OCI-LY3 (cell line): ENCODE measurements at regions not wholly inside any gene's neighbourhood (a gene's known extent, or its start where the extent isn't known, plus 50 kb on each side); places are given as distances from the start of the nearest gene placed in this dataset.

ENCODE experiments used
- EZH2phosphoT487 ChIP-seq: fragments of 200-600 bp; shearing (Covaris generic); IDR thresholded peaks from 2 replicates; pipeline ENCODE4 v1.6.1; 2018; ENCODE audit warnings: antibody characterized with exemption, mixed run types, low read depth
- TF ChIP-seq, protein P1 (sequence below): fragments of 200-600, 300-600 bp; sonication (generic); IDR thresholded peaks from 2 replicates; pipeline ENCODE4 v1.5.1; 2014; ENCODE audit warnings: antibody characterized with exemption, low read length, low read depth

DNA sequence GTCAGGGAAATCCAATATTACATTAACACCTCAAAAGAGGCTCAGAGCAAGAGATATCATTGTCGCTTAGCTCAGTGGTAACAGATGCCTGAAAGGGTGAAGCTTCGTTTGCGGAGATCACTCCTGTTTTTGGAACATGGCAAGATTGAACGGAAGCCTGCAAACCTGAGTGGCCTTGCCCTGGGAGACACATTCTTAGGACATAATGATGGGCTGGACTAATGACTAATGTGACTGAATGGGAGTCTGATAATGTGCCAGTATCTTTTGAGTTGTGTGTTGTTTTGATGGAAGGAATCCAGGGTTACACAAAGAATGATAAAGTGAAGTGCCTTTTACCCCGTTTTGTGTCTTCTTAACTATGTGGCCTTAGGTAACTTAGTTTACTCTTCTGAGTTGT, 109.3 kb upstream of the IFNG-AS1 start:
- TF ChIP-seq, protein P1, sequence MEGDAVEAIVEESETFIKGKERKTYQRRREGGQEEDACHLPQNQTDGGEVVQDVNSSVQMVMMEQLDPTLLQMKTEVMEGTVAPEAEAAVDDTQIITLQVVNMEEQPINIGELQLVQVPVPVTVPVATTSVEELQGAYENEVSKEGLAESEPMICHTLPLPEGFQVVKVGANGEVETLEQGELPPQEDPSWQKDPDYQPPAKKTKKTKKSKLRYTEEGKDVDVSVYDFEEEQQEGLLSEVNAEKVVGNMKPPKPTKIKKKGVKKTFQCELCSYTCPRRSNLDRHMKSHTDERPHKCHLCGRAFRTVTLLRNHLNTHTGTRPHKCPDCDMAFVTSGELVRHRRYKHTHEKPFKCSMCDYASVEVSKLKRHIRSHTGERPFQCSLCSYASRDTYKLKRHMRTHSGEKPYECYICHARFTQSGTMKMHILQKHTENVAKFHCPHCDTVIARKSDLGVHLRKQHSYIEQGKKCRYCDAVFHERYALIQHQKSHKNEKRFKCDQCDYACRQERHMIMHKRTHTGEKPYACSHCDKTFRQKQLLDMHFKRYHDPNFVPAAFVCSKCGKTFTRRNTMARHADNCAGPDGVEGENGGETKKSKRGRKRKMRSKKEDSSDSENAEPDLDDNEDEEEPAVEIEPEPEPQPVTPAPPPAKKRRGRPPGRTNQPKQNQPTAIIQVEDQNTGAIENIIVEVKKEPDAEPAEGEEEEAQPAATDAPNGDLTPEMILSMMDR, result no peak
- no peak for TF ChIP-seq EZH2phosphoT487
